GM12878 (cell line): ENCODE measurements at regions not wholly inside any gene's neighbourhood (a gene's known extent, or its start where the extent isn't known, plus 50 kb on each side); places are given as distances from the start of the nearest gene placed in this dataset.

Source experiments
- ATAC-seq: fragments of 200-7000 bp; cut with Tn5 transposase; 3 replicates; pipeline ENCODE4 v1.9.1; 2020; ENCODE audit warnings: mild to moderate bottlenecking, moderate library complexity
- BruUV-seq: library from RNA; stranded (reverse); fragments of 400-500 nt; replicated peaks from 2 replicates; lab custom pipeline; 2021; lab: Mats Ljungman, UMichigan
- CTCF ChIA-PET: fragments of 300-600 bp; sonication (Branson Sonifier 250); formaldehyde crosslinking; extraction: SDS; loops from one replicate; lab custom pipeline; 2021; ENCODE audit warnings: inconsistent platforms; lab: Yijun Ruan, JAX
- POLR2A ChIA-PET: fragments of 350-600 bp; formaldehyde crosslinking; extraction: SDS; loops from one replicate; lab custom pipeline; 2021; ENCODE audit warnings: inconsistent platforms; lab: Charles Lee
- RAD21 ChIA-PET: fragments of 300-600 bp; sonication (Branson Sonifier 250); formaldehyde crosslinking; loops from one replicate; lab custom pipeline; 2023; ENCODE audit warnings: antibody characterized with exemption; ENCODE audit not compliant: unreplicated experiment; lab: Charles Lee
- SMC1A ChIA-PET: fragments of 300-600 bp; sonication (Branson Sonifier 250); formaldehyde crosslinking; loops from one replicate; lab custom pipeline; 2023; ENCODE audit not compliant: unreplicated experiment, uncharacterized antibody; lab: Charles Lee
- DNase-seq: peaks from one replicate; pipeline ENCODE4 v3.0.0-alpha.2; 2011; ENCODE audit warnings: low read depth, low spot score
- FAIRE-seq: peaks from 3 replicates; lab custom pipeline; 2011; peaks lifted over from hg19 to GRCh38; lab: Jason Lieb, UNC
- H2AFZ ChIP-seq: 2 replicates; pipeline ENCODE4 v1.6.0; 2011; ENCODE audit warnings: low read depth, low read length, control low read depth; ENCODE audit not compliant: control insufficient read depth
- H3K27ac ChIP-seq: 2 replicates; pipeline ENCODE4 v1.5.1; 2011; ENCODE audit warnings: control low read depth; ENCODE audit not compliant: control insufficient read depth, insufficient read depth
- H3K27me3 ChIP-seq, 2 experiments: replicated peaks in 1 of 2; 2 replicates each; pipeline versions ENCODE4 v1.6.0 to v1.6.1; 2011; ENCODE audit warnings: low read length in 1 of 2; ENCODE audit not compliant: control insufficient read depth in 2 of 2, insufficient read depth in 2 of 2
- H3K36me3 ChIP-seq, 2 experiments: 2 replicates each; pipeline ENCODE4 v1.5.1; 2011; ENCODE audit warnings: low read length in 1 of 2; ENCODE audit not compliant: control insufficient read depth in 2 of 2, insufficient read depth in 2 of 2
- H3K4me1 ChIP-seq: 2 replicates; pipeline ENCODE4 v1.6.1; 2011; ENCODE audit warnings: mild to moderate bottlenecking, low read length, moderate library complexity, mixed read lengths; ENCODE audit not compliant: control insufficient read depth, insufficient read depth
- H3K4me2 ChIP-seq: 2 replicates; pipeline ENCODE4 v1.6.0; 2011; ENCODE audit warnings: control low read depth; ENCODE audit not compliant: control insufficient read depth, insufficient read depth
- H3K4me3 ChIP-seq: fragments of 200-600 bp; sonication (generic); 2 replicates; pipeline ENCODE4 v1.5.1; 2016
- H3K79me2 ChIP-seq: 2 replicates; pipeline ENCODE4 v1.6.0; 2011; ENCODE audit warnings: low read length; ENCODE audit not compliant: control insufficient read depth, insufficient read depth
- H3K9ac ChIP-seq: 2 replicates; pipeline ENCODE4 v1.8.0; 2011; ENCODE audit warnings: low read length, control low read depth, mixed read lengths; ENCODE audit not compliant: control insufficient read depth, insufficient read depth
- H3K9me3 ChIP-seq: replicated peaks from 3 replicates; pipeline ENCODE4 v1.5.1; 2011; ENCODE audit warnings: mild to moderate bottlenecking, low read length; ENCODE audit not compliant: control insufficient read depth, insufficient read depth
- H4K20me1 ChIP-seq: 2 replicates; pipeline ENCODE4 v1.6.0; 2011; ENCODE audit not compliant: control insufficient read depth, insufficient read depth
- CTCF ChIP-seq, 3 experiments: IDR thresholded peaks in 2 of 3; conservative IDR thresholded peaks in 1 of 3; 2 replicates each; pipeline ENCODE4 v1.5.1; 2011; ENCODE audit warnings: low read depth in 3 of 3, low read length in 3 of 3, mild to moderate bottlenecking in 3 of 3, control low read depth in 2 of 3, moderate library complexity in 2 of 3, inconsistent platforms in 1 of 3, mixed read lengths in 1 of 3; ENCODE audit not compliant: control insufficient read depth in 2 of 3, insufficient read depth in 1 of 3; ENCODE audit errors: extremely low read depth in 1 of 3
- POLR2A ChIP-seq: IDR thresholded peaks from 2 replicates; pipeline ENCODE4 v1.6.1; 2011; ENCODE audit warnings: low read depth, mild to moderate bottlenecking, low read length
- RCOR1 ChIP-seq: conservative IDR thresholded peaks from 2 replicates; pipeline ENCODE4 v1.6.1; 2012; ENCODE audit warnings: low read depth, low read length, improper control_type of control experiment
- RUNX3 ChIP-seq: IDR thresholded peaks from 2 replicates; pipeline ENCODE4 v1.6.1; 2012; ENCODE audit warnings: low read length, inconsistent platforms
- SKIL ChIP-seq: fragments of 450-650 bp; IDR thresholded peaks from 2 replicates; pipeline ENCODE4 v1.6.1; 2017; ENCODE audit warnings: mild to moderate bottlenecking, low read depth, inconsistent platforms; ENCODE audit not compliant: poor library complexity, severe bottlenecking
- TARDBP ChIP-seq: IDR thresholded peaks from 2 replicates; pipeline ENCODE4 v1.6.1; 2016; ENCODE audit warnings: borderline replicate concordance
- TCF12 ChIP-seq: IDR thresholded peaks from 2 replicates; pipeline ENCODE4 v1.6.1; 2011; ENCODE audit warnings: low read depth, mild to moderate bottlenecking, low read length
- WGBS: methylation state at CpG from one replicate; pipeline ENCODE4 v1.1.6; 2016; ENCODE audit warnings: low lambda C conversion rate; ENCODE audit not compliant: insufficient replicate concordance, insufficient coverage; ENCODE audit errors: missing lambda C conversion rate; 5-methylcytosine and 5-hydroxymethylcytosine counted together
- in situ Hi-C: fragments of 300-500 bp; cut with MboI; formaldehyde crosslinking; loops from 9 replicates; pipeline ENCODE4 v1.14.3; 2018; ENCODE audit warnings: mixed read lengths
- intact Hi-C: fragments of 100-400 bp; cut with micrococcal nuclease; formaldehyde crosslinking; loops from one replicate; pipeline ENCODE4 v1.14.2; 2022; ENCODE audit not compliant: unreplicated experiment
- TF ChIP-seq, protein P1 (sequence below): IDR thresholded peaks from 2 replicates; pipeline ENCODE4 v1.6.1; 2011; ENCODE audit warnings: mild to moderate bottlenecking, low read depth, low read length, moderate library complexity; ENCODE audit not compliant: insufficient replicate concordance
- TF ChIP-seq, protein P2 (sequence below): fragments of 450-650 bp; formaldehyde crosslinking; IDR thresholded peaks from 2 replicates; pipeline ENCODE4 v1.4.0; 2020; ENCODE audit warnings: mild to moderate bottlenecking, moderate library complexity

DNA sequence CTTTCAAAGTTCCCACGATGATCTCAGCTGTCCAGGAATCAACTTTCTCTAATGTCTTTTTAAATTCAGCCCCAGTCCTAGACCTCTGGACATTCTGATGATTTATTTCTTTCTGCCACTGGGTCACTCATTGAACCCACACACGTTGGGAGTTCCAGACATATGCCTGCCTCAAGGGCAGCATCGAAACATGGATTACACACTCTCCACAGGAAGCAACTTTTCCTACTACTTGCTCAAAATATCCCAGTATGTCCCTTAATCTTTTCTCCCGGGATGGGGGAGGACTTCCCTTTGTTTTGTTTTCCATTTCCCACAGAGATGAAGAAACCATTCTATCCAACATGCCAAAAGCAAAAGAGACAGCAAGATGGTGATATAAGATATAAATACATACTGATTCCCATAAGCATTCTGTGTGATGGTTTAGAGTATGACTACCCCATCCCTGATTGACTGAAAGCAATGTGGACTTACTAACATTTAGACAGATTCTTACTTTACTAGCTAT is 79.8 kb upstream of the PPARGC1A start:
- no peaks in the 10 kb centered on the region; a peak in 1 of 4 replicates for H3K27me3 ChIP-seq
- ATAC-seq = no peak
- H3K4me2 ChIP-seq = no peak overlapping the region
- intact Hi-C loops (no loop called here), in situ Hi-C loops (no loop called here)
- ChIA-PET POLR2A (no interaction called here), RAD21 (no interaction called here), SMC1A (interaction anchor here (0.8 kb wide), 1 partner anchor 9 kb away, joined by 3 read pairs; no protein-coding TSS in a partner anchor), CTCF (no interaction called here)
- no peaks in the 10 kb centered on the region for H3K79me2 ChIP-seq
- H2AFZ ChIP-seq = no peak overlapping the region
- WGBS = 0% methylated on average over 4 of the region's 4 CpGs
- no peaks in the 10 kb centered on the region for H3K4me1 ChIP-seq
- no TSS peak for BruUV-seq
- no peaks in the 10 kb centered on the region for H3K9me3 ChIP-seq
- no peaks in the 10 kb centered on the region for H4K20me1 ChIP-seq
- no peak for FAIRE-seq
- H3K36me3 ChIP-seq = no peaks in the 10 kb centered on the region
- no peak overlapping the region for H3K27ac ChIP-seq
- TF ChIP-seq, protein P1, sequence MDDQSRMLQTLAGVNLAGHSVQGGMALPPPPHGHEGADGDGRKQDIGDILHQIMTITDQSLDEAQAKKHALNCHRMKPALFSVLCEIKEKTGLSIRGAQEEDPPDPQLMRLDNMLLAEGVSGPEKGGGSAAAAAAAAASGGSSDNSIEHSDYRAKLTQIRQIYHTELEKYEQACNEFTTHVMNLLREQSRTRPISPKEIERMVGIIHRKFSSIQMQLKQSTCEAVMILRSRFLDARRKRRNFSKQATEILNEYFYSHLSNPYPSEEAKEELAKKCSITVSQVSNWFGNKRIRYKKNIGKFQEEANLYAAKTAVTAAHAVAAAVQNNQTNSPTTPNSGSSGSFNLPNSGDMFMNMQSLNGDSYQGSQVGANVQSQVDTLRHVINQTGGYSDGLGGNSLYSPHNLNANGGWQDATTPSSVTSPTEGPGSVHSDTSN = no peak
- TF ChIP-seq, protein P2, sequence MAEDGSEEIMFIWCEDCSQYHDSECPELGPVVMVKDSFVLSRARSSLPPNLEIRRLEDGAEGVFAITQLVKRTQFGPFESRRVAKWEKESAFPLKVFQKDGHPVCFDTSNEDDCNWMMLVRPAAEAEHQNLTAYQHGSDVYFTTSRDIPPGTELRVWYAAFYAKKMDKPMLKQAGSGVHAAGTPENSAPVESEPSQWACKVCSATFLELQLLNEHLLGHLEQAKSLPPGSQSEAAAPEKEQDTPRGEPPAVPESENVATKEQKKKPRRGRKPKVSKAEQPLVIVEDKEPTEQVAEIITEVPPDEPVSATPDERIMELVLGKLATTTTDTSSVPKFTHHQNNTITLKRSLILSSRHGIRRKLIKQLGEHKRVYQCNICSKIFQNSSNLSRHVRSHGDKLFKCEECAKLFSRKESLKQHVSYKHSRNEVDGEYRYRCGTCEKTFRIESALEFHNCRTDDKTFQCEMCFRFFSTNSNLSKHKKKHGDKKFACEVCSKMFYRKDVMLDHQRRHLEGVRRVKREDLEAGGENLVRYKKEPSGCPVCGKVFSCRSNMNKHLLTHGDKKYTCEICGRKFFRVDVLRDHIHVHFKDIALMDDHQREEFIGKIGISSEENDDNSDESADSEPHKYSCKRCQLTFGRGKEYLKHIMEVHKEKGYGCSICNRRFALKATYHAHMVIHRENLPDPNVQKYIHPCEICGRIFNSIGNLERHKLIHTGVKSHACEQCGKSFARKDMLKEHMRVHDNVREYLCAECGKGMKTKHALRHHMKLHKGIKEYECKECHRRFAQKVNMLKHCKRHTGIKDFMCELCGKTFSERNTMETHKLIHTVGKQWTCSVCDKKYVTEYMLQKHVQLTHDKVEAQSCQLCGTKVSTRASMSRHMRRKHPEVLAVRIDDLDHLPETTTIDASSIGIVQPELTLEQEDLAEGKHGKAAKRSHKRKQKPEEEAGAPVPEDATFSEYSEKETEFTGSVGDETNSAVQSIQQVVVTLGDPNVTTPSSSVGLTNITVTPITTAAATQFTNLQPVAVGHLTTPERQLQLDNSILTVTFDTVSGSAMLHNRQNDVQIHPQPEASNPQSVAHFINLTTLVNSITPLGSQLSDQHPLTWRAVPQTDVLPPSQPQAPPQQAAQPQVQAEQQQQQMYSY (CRISPR knock-in tag) = no peak
- no peak for TF ChIP-seq TCF12
- no peak for TF ChIP-seq RCOR1
- no peak for TF ChIP-seq SKIL
- TF ChIP-seq RUNX3 = no peak
- no peak for TF ChIP-seq CTCF (IDR thresholded peaks at IDR 0.05 in 2 of 3, conservative IDR thresholded peaks at IDR 0.05 in 1 of 3; ENCODE audit: control insufficient read depth in 2 of 3, extremely low read depth in 1 of 3, insufficient read depth in 1 of 3, low read depth in 3 of 3, low read length in 3 of 3)
- no peak for TF ChIP-seq TARDBP
- no peak for TF ChIP-seq POLR2A
- H3K4me3 ChIP-seq = no peak overlapping the region
- DNase-seq = no peak
- no peak overlapping the region for H3K9ac ChIP-seq
